ENCODE measurements at regions not wholly inside any gene's neighbourhood (a gene's known extent, or its start where the extent isn't known, plus 50 kb on each side); places are given as distances from the start of the nearest gene placed in this dataset.

- TF ChIP-seq, protein P1, sequence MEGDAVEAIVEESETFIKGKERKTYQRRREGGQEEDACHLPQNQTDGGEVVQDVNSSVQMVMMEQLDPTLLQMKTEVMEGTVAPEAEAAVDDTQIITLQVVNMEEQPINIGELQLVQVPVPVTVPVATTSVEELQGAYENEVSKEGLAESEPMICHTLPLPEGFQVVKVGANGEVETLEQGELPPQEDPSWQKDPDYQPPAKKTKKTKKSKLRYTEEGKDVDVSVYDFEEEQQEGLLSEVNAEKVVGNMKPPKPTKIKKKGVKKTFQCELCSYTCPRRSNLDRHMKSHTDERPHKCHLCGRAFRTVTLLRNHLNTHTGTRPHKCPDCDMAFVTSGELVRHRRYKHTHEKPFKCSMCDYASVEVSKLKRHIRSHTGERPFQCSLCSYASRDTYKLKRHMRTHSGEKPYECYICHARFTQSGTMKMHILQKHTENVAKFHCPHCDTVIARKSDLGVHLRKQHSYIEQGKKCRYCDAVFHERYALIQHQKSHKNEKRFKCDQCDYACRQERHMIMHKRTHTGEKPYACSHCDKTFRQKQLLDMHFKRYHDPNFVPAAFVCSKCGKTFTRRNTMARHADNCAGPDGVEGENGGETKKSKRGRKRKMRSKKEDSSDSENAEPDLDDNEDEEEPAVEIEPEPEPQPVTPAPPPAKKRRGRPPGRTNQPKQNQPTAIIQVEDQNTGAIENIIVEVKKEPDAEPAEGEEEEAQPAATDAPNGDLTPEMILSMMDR (IDR thresholded peaks at IDR 0.05), result no peak
- Mint-ChIP-seq H3K27me3 (ENCODE audit: low read depth in 3 of 3) (no peaks in the 10 kb centered on the region), H3K27ac (no peak overlapping the region), H3K4me3 (no peak overlapping the region), H3K9me3 (peaks cover 0 to 9% (median 2%) of the 10 kb centered on the region in 7 donors), H3K4me1 (no peaks in the 10 kb centered on the region), H3K36me3 (no peaks in the 10 kb centered on the region)
- H3K27ac ChIP-seq (ENCODE audit: low read depth in 1 of 2, low read length in 2 of 2), result no peak overlapping the region
- DNase-seq, result no peak
- intact Hi-C loops (cut with micrococcal nuclease), result no loop called here
- no peaks in the 10 kb centered on the region for H3K36me3 ChIP-seq (replicated peaks in 1 of 2; ENCODE audit: control insufficient read depth in 1 of 2, insufficient read depth in 2 of 2, low read length in 2 of 2)
- peaks cover 7 to 8% of the 10 kb centered on the region in 2 donors for H3K9me3 ChIP-seq (replicated peaks in 1 of 2; ENCODE audit: control insufficient read depth in 1 of 2, insufficient read depth in 1 of 2, low read length in 2 of 2)
- H3K4me2 ChIP-seq (replicated peaks; ENCODE audit: extremely low read depth, low read length, poor library complexity, severe bottlenecking), result no peak overlapping the region
- no peak overlapping the region for H3K4me3 ChIP-seq (replicated peaks in 1 of 3; ENCODE audit: low read depth in 2 of 3, low read length in 3 of 3)
- no peaks in the 10 kb centered on the region for H4K20me1 ChIP-seq (ENCODE audit: insufficient read depth, low read length)
- H3K27me3 ChIP-seq (ENCODE audit: control insufficient read depth in 2 of 2, insufficient read depth in 2 of 2, low read length in 2 of 2), result no peaks in the 10 kb centered on the region
- H3K79me2 ChIP-seq (ENCODE audit: insufficient read depth, low read length), result no peaks in the 10 kb centered on the region
- H3K4me1 ChIP-seq (ENCODE audit: control insufficient read depth in 1 of 2, insufficient read depth in 2 of 2, low read length in 2 of 2), result no peaks in the 10 kb centered on the region
- 90% methylated on average over 1 of the region's 1 CpG for WGBS (ENCODE audit: insufficient coverage)
- H3K9ac ChIP-seq (ENCODE audit: insufficient read depth, low read length, poor library complexity, severe bottlenecking), result no peak overlapping the region
- H2AFZ ChIP-seq (ENCODE audit: insufficient read depth, low read depth, low read length, poor library complexity, severe bottlenecking), result no peak overlapping the region
Measured at GRCh38 chr11:41935241-41935640, 475.8 kb upstream of the LRRC4C start.

DNA sequence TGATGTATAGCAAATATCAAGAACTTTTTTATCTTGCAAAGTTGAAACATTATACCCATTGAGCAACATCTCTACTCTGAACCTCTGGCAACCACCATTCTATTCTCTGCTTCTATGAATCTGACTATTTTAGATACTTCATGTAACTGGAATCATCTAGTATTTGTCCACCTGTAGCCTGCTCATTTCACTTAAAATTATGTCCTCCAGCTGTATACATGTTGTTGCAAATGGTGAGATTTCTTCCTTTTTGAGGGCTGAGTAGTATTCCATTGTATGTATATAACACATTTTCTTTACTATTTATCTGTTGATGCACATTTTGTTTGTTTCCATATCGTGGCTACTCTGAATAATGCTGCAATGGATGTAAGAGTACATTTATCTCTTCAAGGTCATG, 476.3 kb upstream of the LRRC4C start:
- no peak overlapping the region for H3K4me3 Mint-ChIP-seq
- H3K36me3 Mint-ChIP-seq, result no peaks in the 10 kb centered on the region
- no peak overlapping the region for H3K4me2 ChIP-seq (replicated peaks; ENCODE audit: extremely low read depth, low read length, poor library complexity, severe bottlenecking)
- H3K9ac ChIP-seq (ENCODE audit: insufficient read depth, low read length, poor library complexity, severe bottlenecking), result no peak overlapping the region
- H3K27ac ChIP-seq (ENCODE audit: low read depth in 1 of 2, low read length in 2 of 2), result no peak overlapping the region
- no peaks in the 10 kb centered on the region for H3K36me3 ChIP-seq (replicated peaks in 1 of 2; ENCODE audit: control insufficient read depth in 1 of 2, insufficient read depth in 2 of 2, low read length in 2 of 2)
- H3K4me3 ChIP-seq (replicated peaks in 1 of 3; ENCODE audit: low read depth in 2 of 3, low read length in 3 of 3), result no peak overlapping the region
- WGBS (ENCODE audit: insufficient coverage), result no CpG with 5 or more reads among the region's 1 CpG
- no peaks in the 10 kb centered on the region for H3K79me2 ChIP-seq (ENCODE audit: insufficient read depth, low read length)
- no peak overlapping the region for H2AFZ ChIP-seq (ENCODE audit: insufficient read depth, low read depth, low read length, poor library complexity, severe bottlenecking)
- H3K9me3 ChIP-seq (replicated peaks in 1 of 2; ENCODE audit: control insufficient read depth in 1 of 2, insufficient read depth in 1 of 2, low read length in 2 of 2), result peaks cover 7 to 8% of the 10 kb centered on the region in 2 donors
- intact Hi-C loops (cut with micrococcal nuclease), result no loop called here
- H4K20me1 ChIP-seq (ENCODE audit: insufficient read depth, low read length), result no peaks in the 10 kb centered on the region
- no peak overlapping the region for H3K27ac Mint-ChIP-seq
- H3K4me1 Mint-ChIP-seq, result no peaks in the 10 kb centered on the region
- H3K27me3 ChIP-seq (ENCODE audit: control insufficient read depth in 2 of 2, insufficient read depth in 2 of 2, low read length in 2 of 2), result no peaks in the 10 kb centered on the region
- H3K9me3 Mint-ChIP-seq, result peaks cover 0 to 9% (median 2%) of the 10 kb centered on the region in 7 donors
- DNase-seq, result no peak
- no peaks in the 10 kb centered on the region for H3K27me3 Mint-ChIP-seq (ENCODE audit: low read depth in 3 of 3)
- no peaks in the 10 kb centered on the region for H3K4me1 ChIP-seq (ENCODE audit: control insufficient read depth in 1 of 2, insufficient read depth in 2 of 2, low read length in 2 of 2)
- TF ChIP-seq, protein P1 (IDR thresholded peaks at IDR 0.05), result no peak
